ENCODE measurements at regions not wholly inside any gene's neighbourhood (a gene's known extent, or its start where the extent isn't known, plus 50 kb on each side); places are given as distances from the start of the nearest gene placed in this dataset.
"Not testable (repeated sequence)": the region's sequence is repeated elsewhere in the genome, so short reads cannot be mapped to it uniquely, and the experiment has no call there.

DNA sequence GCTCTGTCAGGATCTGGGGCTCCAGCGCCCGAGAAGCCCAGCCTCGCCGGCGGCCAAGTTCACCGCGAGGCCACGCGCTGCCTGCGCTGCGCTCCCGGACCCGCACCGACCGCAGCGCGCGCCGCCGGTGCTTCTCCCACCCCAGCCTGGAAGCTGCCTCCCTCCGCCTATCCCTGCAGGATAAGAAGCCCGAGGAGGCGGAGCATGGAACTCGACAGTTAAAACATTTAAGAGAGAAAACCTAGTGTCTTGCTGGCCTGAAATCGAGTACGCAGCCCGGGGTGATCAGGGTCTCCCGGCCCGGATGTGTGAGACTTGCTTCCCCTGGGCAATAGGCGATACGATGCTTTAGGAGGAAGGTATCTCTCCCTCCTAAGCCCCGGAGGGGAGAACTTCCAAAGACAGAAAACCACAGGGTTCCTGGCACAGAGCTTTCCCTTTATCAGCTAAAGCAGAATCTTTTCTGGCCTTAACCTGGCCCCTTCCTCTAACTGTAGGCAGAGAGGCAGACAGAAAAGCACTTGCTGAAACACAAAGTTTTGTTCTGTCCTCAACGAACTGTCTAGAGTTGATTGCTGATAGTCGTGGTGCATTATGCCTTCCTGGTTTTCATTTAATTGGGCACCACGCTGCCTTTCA is 163.5 kb upstream of the PLGLB2 start:
- not testable (repeated sequence) for TF ChIP-seq POLR2A (IDR thresholded peaks at IDR 0.05; ENCODE audit: low read length); GATA1 (IDR thresholded peaks at IDR 0.05; ENCODE audit: low read depth, low read length)
